GF-D8 (cell line): ENCODE measurements at regions not wholly inside any gene's neighbourhood (a gene's known extent, or its start where the extent isn't known, plus 50 kb on each side); places are given as distances from the start of the nearest gene placed in this dataset.

ENCODE experiments used
- DNase-seq: peaks from one replicate; lab custom pipeline; 2025; lab: John Stamatoyannopoulos, UW

DNA sequence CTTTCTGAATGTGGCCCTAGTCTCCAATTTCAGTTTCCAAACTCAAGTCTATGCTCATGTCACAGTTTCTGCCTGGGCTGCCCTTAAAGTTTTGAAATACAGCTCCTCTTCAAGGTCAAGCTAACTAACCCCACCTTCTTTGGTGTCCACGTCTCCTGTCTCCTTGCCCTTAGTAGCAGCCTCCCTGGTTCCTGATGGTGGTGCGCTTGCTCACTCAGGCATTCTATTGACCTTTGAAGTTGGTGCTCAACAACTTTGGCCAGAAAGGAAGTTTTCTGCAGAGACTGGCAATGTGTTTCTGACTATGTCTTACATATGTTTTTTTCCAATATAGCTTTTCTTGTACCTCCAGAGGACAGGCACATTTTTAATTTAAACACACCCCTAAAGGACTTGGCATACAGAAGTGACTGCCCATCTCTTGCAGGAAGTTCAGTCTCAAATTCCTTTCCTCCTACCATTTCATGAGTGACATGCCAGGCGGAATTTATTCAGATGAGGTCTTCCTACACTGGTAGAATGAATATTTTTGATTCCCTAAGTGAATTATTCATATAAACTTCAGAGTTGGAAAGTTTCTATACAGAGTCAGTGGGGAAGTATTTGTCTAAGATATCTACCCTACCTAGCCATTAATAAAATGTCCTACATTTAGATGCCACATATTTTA lies 364.3 kb upstream of the USP24 start:
- DNase-seq, result no peak

DNA sequence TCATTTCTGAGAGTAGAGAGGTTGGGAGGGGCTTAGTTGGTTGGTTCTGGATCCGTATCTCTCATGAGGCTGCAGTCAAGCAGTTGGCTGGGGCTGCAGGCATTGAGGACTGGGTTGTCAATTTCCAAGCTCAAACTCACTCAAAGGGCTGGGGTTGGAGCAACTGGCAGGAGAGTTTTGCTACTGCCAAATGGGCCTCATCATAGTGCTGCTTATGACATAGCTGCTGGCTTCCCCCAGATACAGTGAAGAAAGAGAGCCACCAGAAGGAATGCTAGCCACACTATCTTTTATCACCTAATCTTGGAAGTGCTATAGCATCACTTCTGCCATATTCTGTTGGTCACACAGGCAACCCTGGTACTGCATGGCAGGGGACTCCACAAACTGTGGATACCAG lies 363.5 kb upstream of the USP24 start:
- no peak for DNase-seq

DNA sequence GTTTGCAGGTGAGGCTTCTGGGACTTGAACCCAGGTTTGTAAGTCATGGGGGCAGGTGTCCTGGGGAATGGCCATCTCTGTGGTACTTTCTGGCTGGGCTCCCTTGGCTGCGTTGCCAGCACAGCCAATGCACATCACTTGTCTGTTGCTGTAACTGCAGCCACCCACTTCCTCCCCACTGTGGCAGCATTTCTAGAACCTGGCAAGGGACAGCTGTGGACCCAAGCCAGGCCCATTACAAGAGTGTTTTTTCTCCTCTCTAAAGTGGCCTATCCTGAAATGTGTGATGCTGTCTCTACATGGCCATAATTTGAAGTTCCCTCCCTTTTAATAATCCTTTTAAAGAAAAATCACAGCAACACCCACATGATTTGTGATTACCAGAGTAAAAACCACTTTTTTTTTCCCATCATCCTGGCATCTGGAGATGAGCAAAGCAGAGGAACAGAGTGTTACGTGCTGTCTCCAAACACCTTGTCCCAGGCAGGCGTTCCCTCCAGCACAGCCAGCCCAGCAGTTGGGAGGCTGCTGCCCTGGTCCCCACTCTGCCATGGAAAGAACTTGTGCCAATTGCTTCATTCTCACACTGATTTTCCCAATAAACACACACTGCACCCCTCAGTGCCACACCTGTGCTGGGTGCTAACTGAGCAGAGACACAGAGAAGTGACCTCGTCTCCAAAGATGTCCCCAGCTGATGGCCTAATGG lies 360.6 kb upstream of the USP24 start:
- DNase-seq, result no peak

DNA sequence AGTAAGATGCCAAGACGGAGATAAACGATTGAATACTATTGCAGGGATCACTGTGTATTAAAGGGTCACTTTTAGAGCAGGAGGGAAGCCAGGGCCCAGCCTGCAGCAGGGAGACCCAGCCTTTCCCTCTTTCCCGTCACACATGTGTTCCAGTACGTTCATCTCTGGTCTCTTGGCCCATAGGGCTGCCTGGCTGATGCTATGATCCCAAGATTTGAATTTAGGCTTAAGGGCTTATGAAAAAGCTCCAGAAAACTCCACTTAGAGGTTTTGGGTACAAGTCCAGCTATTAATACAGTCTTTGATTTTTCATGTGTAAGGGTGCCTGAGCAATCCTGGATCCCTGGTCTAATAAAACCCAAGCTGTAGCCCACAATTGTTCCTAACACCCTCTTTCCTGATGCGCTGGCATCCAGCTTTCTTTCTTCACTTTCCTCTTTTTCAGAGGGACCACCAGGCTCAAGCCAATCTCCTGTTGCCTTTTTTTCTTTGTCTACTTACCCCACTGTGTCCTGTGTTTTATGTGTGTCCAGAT lies 359.6 kb upstream of the USP24 start:
- no peak for DNase-seq

DNA sequence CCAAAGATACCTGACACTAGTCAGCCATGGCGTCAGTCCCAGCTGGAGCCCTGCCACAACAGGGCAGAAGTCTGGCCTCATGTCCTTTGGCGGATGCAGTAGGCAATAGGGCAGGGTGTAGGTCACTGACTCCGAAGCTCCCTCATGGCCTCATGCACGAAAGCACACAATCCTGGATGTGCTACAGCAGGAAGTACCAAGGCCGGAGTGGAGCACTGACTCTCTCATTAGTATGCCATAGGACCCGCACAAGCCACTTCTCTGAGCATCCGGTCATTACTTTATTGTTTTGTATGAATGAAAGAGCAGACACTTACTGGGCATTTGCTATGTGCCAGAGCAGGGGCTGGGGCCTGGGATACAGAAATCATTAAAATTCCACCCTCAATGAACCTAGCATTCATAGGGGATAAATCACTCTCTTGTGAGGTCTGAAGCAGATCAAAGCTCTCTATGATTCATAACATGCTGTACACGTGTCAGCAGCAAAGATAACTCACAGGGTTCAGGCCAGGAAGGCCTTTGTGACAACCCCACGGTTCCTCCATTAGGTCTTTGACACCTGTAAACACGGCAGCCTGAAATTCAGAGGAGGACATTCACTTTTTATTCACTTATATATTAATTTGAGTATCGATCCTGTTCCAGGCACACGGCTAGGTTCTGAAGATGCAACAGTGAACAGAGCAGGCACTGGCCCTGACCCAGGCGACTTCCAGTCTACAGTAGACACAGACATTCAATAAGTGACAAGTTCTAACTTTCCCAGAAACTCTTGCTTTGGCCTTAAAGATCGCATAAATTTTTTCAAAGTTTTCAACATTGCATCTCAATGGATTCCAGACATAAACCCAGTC lies 357.9 kb upstream of the USP24 start:
- DNase-seq, result no peak

DNA sequence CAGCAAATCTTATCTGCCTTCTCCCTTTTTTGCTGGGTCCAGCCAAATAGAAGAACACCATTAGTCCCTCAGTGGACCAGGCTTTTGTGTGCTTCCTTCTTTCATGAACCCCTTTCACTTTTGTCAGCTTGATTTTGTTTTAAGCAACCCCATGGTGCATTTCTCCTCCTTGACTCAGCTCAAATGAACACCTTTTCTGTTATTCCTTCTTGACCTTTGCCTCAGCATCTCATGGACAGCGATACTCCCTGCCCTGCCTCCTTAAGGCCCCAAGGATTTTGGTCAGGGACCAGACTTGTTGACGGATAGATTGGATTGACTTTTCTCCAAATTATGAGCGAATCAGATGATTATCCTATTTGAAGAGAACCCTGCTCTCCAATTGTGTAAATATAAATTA lies 356.6 kb upstream of the USP24 start:
- DNase-seq, result no peak

DNA sequence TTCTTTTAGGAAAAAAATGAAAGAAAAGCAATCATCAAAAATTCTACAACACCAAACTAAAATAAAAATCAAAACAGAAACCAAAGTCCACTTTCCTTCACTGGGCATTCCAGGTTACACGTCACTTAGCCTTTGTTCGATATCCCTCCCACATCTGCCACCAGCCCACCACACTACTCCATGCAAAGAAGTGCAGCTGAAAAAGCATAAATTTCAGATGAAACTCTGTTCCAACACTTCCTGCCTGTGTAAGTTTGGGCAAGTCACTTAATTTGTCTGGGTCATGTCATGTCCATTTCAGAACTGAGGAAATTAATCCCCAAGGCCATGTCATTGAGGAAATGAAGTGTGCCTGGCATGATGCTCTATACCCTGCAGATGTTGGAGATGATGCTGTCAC lies 354.3 kb upstream of the USP24 start:
- DNase-seq, result no peak

DNA sequence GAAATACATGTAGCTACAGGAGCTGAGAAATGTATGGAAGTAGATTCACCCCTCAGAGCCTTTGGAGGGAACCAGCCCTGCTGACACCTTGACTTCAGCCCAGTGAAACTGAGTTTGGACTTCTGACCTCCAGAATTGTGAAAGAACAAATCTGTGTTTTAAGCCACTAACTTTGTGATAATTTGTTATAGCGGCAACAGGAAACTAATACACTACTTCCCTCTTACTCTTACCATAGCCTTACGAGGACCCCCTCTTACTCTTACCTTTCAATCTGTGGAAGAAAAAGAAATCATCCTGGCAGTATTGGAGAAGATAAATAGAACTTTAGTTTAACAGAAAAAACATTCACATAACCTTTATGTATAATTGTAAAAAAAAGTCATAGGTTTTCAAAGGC lies 353.6 kb upstream of the USP24 start:
- no peak for DNase-seq

DNA sequence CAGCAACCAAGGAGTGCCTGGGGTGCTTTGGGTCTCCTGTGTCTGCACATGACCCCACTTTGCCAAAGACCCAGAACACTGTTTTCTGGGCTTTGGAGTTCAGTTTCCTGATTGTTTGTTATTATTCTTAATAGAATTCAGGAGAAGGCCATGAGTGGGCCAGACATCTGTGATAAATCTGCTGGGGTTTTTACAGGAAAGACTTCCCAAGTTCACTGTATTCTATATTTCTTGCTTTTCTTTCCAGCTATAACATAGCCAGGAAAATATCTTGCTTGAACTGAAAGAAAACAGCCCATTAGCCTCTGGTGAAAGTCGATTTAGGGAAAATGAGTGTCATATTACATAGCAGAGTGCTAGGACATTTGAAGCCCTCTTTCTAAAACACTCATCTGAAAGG lies 345.1 kb upstream of the USP24 start:
- DNase-seq, result no peak

DNA sequence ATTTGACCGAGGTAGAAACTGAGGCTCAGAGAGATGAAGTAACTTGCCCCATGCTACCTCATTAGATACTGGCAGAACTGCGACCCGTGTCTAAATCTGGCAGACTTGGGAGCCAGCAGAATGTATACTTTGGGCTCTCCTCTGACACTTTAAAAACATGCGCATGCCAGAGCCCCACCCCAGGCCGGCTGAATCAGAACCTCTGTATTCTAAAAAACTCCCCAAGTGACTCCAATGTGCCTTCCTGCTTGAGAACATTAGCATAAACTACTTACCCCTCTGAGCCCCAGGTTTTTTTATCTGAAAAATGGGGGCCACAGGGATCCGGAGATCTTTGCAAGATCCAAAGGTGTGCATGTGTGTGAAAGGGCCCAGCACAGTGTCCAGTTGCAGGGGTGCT lies 344.7 kb upstream of the USP24 start:
- no peak for DNase-seq

DNA sequence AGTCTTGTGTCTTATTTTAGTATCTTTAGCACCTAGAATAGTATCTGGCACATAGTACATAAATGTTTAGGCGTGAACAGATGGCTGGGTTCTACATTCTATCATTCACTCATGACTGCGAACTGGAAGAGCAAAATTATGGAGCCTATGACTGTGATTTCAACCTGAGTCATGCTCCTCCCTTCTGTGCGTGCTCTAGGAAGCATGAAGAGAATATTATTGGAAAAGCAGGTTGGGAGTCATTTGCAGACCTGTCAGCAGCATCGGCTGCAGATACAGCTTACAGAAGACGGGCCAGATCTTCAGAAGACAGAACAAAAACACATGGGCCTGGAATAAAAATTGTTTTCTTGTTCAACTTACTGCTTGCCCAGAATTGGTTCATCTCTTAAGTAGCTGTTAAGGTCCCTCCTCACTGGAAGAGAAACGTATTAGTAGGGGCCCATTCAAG lies 344.0 kb upstream of the USP24 start:
- DNase-seq, result no peak

DNA sequence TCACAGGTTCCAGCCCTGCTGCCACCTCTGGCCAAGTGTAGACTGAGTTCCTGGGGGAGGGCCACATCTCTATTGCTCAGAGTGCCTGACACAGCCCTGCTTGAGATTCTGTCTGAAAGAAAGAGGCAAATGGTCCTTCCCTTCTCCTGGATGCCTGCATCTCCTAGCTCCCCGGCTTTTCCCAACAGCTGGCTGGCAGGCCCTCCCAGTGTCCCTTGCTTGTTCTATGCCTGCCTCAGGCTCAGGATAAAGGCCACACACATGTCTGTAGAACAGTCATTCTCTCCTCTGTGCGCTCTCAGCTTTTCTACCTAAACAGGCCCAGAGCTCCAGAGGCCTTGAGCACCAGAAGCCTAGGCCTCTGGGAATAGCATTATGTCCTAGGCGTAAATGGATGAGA lies 343.4 kb upstream of the USP24 start:
- DNase-seq, result no peak

DNA sequence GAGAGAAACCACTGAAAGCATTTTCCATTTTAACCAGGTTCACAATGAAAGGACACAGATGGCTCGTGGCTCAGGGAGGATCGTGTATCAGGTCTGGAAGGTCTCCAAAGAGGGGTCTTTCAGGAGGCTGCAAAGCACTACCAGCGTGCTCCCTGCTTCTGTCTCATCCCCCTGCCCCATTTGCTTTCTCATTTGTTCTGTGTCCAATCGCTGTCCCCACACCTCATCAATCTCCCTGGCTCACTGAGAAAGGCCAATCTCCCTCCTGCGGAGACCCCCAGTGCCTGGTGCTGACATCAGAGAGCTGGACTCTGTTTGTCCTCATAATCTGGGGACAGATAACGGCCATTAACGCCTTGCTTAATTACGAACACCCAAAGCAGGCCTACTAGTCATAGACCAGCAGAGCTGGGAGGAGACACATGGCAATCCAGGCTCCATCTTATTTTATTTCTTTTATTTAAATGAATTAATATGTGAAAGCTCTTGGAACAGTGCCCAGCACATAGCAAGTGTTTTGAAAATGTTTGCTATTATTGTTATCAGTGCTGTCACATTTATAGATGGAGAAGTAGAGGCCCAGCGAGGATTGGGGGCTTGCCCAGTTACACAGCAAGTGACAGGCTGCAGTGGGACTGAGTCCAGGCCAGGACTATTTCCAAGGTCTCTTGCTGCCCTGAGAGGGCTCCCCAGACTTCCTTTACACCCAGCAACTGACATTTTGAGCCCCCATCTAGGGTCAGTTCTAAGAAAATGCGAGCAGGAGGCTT lies 341.0 kb upstream of the USP24 start:
- no peak for DNase-seq

DNA sequence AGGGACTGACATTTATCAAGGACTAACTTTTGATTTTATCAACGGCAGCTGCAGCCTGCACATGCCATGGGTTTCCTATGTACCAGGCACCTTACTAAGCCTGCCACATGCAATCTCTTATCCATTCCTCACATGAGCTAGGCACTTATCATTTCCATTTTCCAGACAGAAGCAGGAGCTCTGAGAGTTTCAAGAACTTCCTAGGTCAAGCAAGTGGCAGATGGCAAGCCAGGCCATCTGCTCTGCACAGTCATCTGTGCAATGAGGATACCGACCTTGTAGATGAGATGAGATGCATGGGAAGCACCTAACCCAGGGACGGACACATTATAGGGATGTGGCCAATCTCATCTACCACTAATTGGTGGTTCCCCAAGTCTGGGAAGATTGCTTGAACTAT lies 339.4 kb upstream of the USP24 start:
- DNase-seq, result no peak

DNA sequence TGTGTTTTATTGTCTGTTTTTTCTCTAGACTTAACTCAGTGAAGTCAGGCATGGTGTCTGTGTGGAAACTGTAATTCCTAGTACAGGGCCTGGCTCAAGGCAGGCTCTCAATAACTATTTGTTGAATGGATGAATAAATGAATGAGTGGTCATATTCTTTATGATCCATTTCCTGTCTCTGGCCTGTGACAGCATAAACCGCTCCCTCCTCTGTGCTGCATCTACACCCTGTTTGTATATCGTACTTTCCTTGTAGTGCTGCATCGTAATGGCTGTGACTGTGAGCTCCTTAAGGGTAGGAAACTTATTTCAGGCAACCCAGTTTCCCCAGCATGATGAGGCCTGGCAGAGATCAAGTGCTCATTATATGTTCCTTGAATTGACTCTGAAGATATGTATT lies 337.5 kb upstream of the USP24 start:
- no peak for DNase-seq

DNA sequence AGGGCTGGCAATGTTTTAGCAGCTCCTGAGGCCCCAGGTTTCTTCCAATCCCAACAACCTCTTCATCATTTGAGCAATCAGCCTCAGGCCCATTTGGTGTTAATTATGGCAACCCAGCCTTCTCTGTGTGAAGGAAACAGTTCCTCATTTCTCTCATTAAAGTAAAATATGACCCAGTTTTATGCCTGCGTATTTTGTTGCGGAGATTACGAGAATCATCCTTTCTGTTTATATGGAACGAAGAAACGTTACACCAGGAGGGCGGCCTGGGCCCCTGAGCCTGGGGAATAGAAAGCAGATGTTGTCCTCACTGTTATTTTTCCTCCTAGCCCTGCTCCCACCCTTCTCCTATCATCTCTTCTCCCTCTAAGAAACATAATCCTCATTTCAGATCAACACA lies 332.2 kb upstream of the USP24 start:
- no peak for DNase-seq

DNA sequence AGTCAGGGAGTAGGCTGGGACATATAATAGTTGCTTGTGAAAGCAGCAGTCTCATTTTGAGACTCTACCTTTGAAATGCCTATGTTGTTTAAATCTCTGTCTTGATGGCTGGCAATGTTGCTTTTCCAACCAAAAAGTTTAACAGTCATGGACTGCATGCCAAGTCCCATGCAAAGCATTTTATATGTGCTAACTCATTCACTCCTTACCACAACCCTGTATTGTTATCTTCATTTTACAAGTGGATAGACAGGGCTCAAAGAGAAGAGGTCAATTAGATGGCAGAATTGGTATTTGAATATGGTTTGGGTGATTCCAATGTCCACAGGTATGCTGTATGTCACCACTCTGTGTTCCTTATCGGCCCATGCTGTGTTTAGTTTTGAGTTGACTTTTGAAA lies 331.4 kb upstream of the USP24 start:
- no peak for DNase-seq

DNA sequence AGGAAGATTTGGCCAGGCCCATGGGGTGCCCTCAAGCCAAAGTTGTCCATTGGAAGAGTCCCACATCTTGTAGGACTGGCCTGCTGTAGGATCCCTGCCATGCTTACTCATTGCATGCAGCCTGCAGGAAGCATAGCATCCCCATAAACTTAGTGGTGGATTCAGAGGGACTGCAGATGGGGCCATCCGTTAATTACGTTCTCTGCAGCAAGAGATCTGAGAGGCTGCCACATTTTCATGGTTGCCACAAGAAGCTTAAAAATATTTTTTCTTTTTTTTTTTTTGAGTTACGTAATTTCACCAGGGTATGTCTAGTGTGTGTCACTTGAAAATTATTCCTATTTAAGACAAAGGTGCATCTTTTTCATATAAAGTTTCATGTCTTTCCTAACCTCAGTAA lies 329.7 kb upstream of the USP24 start:
- DNase-seq, result no peak

DNA sequence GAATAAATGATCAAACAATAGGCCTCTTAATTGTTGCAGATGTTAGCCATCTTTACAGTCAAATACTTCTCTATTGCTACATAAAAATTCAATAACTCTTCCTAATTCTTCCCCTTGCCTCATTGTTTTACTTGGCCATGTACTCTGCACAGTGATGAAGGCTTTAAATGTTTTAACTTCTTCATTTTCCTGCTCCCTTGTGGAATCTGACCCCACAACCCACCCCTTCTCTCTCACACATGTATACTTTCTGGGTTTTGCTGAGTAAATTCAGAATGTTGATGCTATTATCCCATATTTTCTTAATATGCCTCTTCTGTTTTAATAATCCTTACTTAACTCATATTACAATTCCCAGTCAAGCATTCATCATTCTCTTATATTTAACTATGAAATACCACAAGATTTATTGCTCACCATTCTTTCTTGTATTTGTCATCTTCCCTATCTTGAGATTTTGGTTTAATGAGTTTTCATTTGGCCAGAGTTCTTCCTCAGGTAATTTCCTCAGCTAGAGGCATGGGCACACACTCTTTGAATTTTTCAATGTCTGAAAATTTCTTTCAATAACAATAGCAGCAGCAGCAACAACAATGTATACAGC lies 327.8 kb upstream of the USP24 start:
- DNase-seq, result no peak

DNA sequence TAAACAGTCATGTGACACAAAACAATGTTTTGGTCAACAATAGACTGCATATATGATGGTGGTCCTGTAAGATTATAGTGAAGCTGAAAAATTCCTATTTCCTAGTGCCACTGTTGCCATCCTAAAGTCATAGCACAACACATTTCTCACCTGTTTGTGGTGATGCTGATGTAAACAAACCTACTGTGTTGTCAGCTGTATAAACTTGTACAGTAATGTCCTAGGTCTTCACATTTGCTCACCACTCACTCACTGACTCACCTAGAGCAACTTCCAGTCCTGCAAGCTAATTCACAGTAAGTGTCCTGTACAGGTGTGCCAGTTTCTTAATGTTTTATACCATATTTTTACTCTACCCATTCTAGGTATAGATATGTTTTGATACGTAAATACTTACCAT lies 326.1 kb upstream of the USP24 start:
- no peak for DNase-seq

DNA sequence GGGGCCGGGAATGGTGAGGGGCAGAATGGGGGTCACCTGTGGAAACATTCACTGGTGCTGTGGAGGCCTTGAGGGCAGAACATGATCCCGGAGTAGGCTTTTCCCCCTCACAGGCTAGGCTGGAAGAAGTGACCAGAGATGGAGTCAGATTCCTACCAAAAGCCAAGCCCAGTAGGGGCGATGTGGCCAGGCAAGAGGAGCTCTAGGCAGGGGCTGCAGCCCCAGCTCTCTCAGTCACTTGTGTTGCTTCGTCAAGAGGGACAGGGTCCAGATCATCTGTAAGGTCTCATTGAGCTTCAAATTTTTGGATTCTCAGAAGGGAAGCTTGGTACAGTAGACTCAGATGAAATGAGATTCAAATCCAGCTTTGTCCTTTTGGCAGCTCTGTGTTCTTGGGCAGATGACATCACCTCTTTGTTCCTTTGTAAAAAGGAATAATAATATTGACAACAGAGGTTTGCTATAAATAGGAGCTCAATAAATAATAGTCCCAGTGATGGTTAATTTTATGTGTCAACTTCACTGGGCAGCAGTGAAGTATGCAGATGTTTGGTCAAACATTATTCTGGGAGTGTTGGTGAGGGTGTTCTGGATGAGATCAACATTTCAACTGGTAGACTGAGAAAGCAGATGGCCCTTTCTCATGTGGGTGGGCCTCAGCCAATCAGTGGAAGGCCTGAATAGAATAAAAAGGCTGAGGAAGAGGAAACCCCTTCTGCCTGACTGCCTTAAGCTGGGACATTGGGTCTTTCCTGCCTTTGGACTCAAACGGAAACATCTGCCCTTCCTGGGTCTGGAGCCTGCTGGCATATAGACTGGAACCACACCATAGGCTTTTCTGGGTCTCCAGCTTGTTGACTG lies 324.7 kb upstream of the USP24 start:
- no peak for DNase-seq
